BJ (cell line): ENCODE measurements at regions not wholly inside any gene's neighbourhood (a gene's known extent, or its start where the extent isn't known, plus 50 kb on each side); places are given as distances from the start of the nearest gene placed in this dataset.

Experiments
- CTCF ChIA-PET: fragments of 350-600 bp; formaldehyde crosslinking; extraction: SDS; loops from one replicate; lab custom pipeline; 2021; ENCODE audit warnings: antibody characterized with exemption, inconsistent platforms; lab: Yijun Ruan, JAX
- POLR2A ChIA-PET: fragments of 300-600 bp; sonication (Branson Sonifier 250); formaldehyde crosslinking; extraction: SDS; loops from one replicate; lab custom pipeline; 2021; ENCODE audit warnings: antibody characterized with exemption; lab: Charles Lee
- DNase-seq: peaks from one replicate; pipeline ENCODE4 v3.0.0-alpha.2; 2011; ENCODE audit warnings: low read depth
- H3K27me3 ChIP-seq: 2 replicates; pipeline ENCODE4 v1.6.0; 2011; ENCODE audit warnings: low read length; ENCODE audit not compliant: control insufficient read depth, insufficient read depth
- H3K36me3 ChIP-seq: 2 replicates; pipeline ENCODE4 v1.5.1; 2011; ENCODE audit warnings: low read length; ENCODE audit not compliant: control insufficient read depth, insufficient read depth
- H3K4me3 ChIP-seq: 2 replicates; pipeline ENCODE4 v1.5.1; 2011; ENCODE audit warnings: low read depth, mild to moderate bottlenecking, control low read depth, low read length
- TF ChIP-seq, protein P1 (sequence below): IDR thresholded peaks from 2 replicates; pipeline ENCODE4 v1.5.1; 2011; ENCODE audit warnings: low read depth, mild to moderate bottlenecking, control low read depth, inconsistent platforms, low read length, moderate library complexity; ENCODE audit not compliant: insufficient read depth

GRCh38 chr18:73283788-73284187, 416.0 kb upstream of the NETO1 start:
- no peak overlapping the region for H3K4me3 ChIP-seq
- DNase-seq, result peak; percentile 24
- H3K27me3 ChIP-seq, result no peaks in the 10 kb centered on the region; the same call in 1 of the 2 replicates
- POLR2A ChIA-PET, result no interaction called here
- no peaks in the 10 kb centered on the region for H3K36me3 ChIP-seq
- TF ChIP-seq, protein P1, sequence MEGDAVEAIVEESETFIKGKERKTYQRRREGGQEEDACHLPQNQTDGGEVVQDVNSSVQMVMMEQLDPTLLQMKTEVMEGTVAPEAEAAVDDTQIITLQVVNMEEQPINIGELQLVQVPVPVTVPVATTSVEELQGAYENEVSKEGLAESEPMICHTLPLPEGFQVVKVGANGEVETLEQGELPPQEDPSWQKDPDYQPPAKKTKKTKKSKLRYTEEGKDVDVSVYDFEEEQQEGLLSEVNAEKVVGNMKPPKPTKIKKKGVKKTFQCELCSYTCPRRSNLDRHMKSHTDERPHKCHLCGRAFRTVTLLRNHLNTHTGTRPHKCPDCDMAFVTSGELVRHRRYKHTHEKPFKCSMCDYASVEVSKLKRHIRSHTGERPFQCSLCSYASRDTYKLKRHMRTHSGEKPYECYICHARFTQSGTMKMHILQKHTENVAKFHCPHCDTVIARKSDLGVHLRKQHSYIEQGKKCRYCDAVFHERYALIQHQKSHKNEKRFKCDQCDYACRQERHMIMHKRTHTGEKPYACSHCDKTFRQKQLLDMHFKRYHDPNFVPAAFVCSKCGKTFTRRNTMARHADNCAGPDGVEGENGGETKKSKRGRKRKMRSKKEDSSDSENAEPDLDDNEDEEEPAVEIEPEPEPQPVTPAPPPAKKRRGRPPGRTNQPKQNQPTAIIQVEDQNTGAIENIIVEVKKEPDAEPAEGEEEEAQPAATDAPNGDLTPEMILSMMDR, result no peak
- CTCF ChIA-PET, result no interaction called here

DNA sequence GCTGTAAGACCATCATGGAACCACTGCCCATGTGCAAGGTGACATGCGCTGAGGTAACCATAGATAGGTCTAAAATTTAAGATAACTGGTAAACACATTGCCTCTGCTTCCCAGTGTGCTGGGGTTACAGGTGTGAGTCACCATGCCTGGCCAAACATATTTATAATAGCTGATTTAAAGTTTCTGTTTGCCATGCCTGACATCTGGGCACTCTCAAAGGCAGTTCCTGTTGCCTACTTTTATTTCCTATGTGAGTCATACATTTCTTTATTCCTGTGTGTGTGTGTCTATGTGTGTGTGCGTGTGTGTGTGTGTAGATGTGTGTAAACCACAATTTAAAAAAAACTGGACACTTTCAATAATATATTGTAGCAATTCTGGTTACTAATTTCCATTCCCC, 415.2 kb upstream of the NETO1 start:
- ChIA-PET POLR2A (no interaction called here), CTCF (no interaction called here)
- H3K4me3 ChIP-seq, result no peak overlapping the region
- no peak for DNase-seq
- H3K27me3 ChIP-seq, result no peaks in the 10 kb centered on the region; the same call in none of the 2 replicates
- H3K36me3 ChIP-seq, result no peaks in the 10 kb centered on the region
- TF ChIP-seq, protein P1, result no peak

GRCh38 chr18:73279498-73279897, 411.7 kb upstream of the NETO1 start:
- Histone ChIP-seq H3K4me3 (no peak overlapping the region), H3K27me3 (no peaks in the 10 kb centered on the region; the same call in 1 of the 2 replicates), H3K36me3 (no peaks in the 10 kb centered on the region)
- TF ChIP-seq, protein P1, result no peak
- no peak for DNase-seq
- ChIA-PET POLR2A (no interaction called here), CTCF (no interaction called here)

DNA sequence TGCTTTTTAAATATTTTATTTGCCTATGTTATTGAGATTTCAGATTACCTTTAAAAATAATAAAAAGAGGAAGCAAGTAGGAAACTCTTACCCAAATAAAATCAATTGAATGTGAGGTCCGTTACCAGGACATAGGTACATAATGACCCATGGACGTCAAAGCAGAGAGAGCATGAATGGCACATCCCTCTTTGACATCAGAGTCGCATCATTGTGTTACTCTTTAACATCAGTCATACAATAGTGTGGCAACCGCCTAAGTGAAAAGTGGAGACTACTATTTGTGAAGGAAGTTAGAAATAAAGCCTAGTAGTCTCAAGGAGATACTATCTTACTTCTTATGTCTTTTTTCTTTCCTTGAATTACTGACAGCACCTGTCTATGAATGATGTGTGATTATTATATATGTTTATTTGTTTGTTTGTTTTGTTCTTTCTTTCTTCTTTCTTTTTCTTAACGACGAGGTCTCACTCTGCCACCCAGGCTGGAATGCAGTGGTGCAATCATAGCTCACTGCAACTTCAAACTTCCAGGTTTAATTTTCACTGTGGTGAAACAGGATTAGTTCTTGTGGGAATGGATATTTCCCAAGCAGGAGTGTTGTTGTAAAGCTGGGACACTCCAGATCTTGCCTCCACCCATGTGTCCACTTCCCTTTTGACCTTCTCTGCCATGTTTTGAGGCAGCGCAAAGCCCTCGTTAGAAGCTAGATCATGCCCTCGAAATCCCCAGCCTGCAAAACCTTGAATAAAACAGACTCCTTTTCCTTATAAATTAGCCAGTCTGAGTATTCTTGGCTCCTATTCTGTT, 407.2 kb upstream of the NETO1 start:
- Histone ChIP-seq H3K4me3 (no peak overlapping the region), H3K36me3 (no peaks in the 10 kb centered on the region), H3K27me3 (no peaks in the 10 kb centered on the region; the same call in 1 of the 2 replicates)
- TF ChIP-seq, protein P1, result no peak
- CTCF ChIA-PET, result no interaction called here
- no peak for DNase-seq
- POLR2A ChIA-PET, result no interaction called here

GRCh38 chr18:73270920-73271634, 403.3 kb upstream of the NETO1 start:
- Histone ChIP-seq H3K4me3 (no peak overlapping the region), H3K36me3 (no peaks in the 10 kb centered on the region), H3K27me3 (no peaks in the 10 kb centered on the region)
- ChIA-PET CTCF (interaction anchor here (0.6 kb wide), 1 partner anchor 40 kb away, joined by 3 read pairs; no protein-coding TSS in a partner anchor), POLR2A (no interaction called here)
- no peak for DNase-seq
- TF ChIP-seq, protein P1, result no peak
